Left ventricle myocardium inferior (tissue), 1 donor: ENCODE measurements at regions not wholly inside any gene's neighbourhood (a gene's known extent, or its start where the extent isn't known, plus 50 kb on each side); places are given as distances from the start of the nearest gene placed in this dataset.

Experiments
- DNase-seq: peaks from one replicate; pipeline ENCODE4 v3.0.0-alpha.2; 2020
- H3K27ac ChIP-seq: fragments of 200-600 bp; replicated peaks from 2 replicates; pipeline ENCODE4 v1.8.0; 2021
- H3K27me3 ChIP-seq: fragments of 200-600 bp; 2 replicates; pipeline ENCODE4 v1.8.0; 2021; ENCODE audit warnings: low read depth
- H3K36me3 ChIP-seq: fragments of 200-600 bp; 2 replicates; pipeline ENCODE4 v1.8.0; 2021
- H3K4me1 ChIP-seq: fragments of 200-600 bp; 2 replicates; pipeline ENCODE4 v1.8.0; 2021
- H3K4me3 ChIP-seq: fragments of 200-600 bp; 2 replicates; pipeline ENCODE4 v1.8.0; 2021; ENCODE audit warnings: mild to moderate bottlenecking, moderate library complexity
- H3K9me3 ChIP-seq: fragments of 200-600 bp; replicated peaks from 2 replicates; pipeline ENCODE4 v1.8.0; 2021
- CTCF ChIP-seq: fragments of 200-600 bp; IDR thresholded peaks from 2 replicates; pipeline ENCODE4 v1.8.0; 2021; ENCODE audit warnings: antibody characterized with exemption, mild to moderate bottlenecking, borderline replicate concordance
- intact Hi-C: fragments of 100-400 bp; cut with micrococcal nuclease; formaldehyde crosslinking; loops from one replicate; pipeline ENCODE4 v1.11.0; 2022
- donor health status: DM: no; HTN: yes; CAD: no; lungs with severe emphysema.

DNA sequence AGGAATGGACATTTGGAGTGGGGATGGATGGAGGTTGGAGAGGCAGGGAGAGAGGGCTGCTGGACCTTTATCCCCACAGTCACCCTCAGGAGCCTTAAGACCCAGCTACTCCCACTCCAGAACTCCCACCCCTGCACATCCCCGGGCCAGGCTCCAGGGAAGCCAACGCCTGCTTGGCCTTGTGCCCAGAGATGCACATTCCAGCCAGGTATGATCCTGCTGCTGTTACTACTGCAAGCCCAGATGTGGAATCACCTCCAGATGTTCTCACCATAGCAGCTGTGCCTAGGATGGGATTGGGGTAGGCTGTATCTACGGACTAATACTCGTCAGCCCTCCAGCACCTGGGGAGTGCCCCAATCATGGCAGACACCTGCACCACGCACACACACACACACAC is 71.7 kb downstream of the ZFP36L2 start:
- DNase-seq = no peak

DNA sequence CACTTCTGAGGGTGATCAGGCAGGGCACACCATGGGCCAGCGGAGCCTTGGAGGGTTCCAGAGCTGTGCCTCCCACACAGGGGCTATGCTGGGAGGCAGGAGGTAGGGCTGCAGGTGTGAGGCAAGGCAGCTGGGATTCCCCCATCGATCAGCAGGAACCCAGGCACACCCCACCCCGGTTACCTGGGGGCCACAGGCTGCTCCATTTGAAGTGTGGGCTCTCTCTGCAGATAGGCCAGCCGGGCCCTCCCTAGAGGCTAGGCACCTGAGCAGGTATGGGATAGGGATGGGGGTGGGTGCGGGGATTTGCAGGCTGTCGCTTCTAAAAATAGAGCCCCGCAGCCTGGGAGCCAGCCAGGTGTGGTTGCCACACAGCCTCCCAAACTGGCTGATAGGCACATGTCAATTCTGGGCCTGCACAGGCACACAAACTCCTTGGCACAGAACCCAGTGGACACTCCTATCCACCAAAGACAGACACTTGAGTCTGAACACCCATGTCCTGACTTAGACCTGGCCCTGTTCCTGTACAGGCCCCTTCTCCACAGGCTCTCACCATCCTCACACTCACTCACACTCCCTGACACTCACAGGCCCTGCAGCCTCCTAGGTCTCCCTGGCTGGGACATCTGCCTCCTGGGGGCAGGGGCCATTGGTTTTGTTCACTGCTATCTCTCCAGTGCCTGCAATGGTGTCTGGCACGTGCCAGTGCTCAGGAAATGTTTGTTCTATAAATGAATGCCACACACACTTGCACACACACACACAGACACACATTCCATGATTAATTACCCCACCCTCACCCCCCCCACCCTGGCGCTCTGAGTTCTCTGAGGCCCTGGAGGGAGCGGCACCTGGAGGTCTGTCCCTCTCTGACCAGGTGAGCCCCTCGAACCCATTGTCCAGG is 73.4 kb downstream of the ZFP36L2 start:
- peak; percentile 67 for DNase-seq
- TF ChIP-seq CTCF = no peak
- peak overlapping the region; percentile 59 for H3K27ac ChIP-seq

More for the DNA sequence above, 71.7 kb downstream of the ZFP36L2 start:
- no peak for TF ChIP-seq CTCF
- H3K9me3 ChIP-seq = no peaks in the 10 kb centered on the region
- H3K27ac ChIP-seq = no peak overlapping the region
- H3K27me3 ChIP-seq = no peaks in the 10 kb centered on the region
- H3K36me3 ChIP-seq = no peaks in the 10 kb centered on the region
- H3K4me3 ChIP-seq = no peak overlapping the region
- peaks cover 44% of the 10 kb centered on the region for H3K4me1 ChIP-seq
- intact Hi-C loops = no loop called here

GRCh38 chr2:43152186-43152585 is 74.2 kb downstream of the ZFP36L2 start:
- Histone ChIP-seq H3K9me3 (no peaks in the 10 kb centered on the region), H3K4me1 (peaks cover 19% of the 10 kb centered on the region), H3K27ac (peak overlapping the region; percentile 59), H3K36me3 (no peaks in the 10 kb centered on the region), H3K27me3 (no peaks in the 10 kb centered on the region), H3K4me3 (no peak overlapping the region)
- intact Hi-C loops = no loop called here
- no peak for TF ChIP-seq CTCF
- DNase-seq = no peak

More for the DNA sequence above, 73.4 kb downstream of the ZFP36L2 start:
- Histone ChIP-seq H3K4me3 (no peak overlapping the region), H3K36me3 (no peaks in the 10 kb centered on the region), H3K4me1 (peaks cover 27% of the 10 kb centered on the region), H3K27me3 (no peaks in the 10 kb centered on the region), H3K9me3 (no peaks in the 10 kb centered on the region)
- intact Hi-C loops = no loop called here

DNA sequence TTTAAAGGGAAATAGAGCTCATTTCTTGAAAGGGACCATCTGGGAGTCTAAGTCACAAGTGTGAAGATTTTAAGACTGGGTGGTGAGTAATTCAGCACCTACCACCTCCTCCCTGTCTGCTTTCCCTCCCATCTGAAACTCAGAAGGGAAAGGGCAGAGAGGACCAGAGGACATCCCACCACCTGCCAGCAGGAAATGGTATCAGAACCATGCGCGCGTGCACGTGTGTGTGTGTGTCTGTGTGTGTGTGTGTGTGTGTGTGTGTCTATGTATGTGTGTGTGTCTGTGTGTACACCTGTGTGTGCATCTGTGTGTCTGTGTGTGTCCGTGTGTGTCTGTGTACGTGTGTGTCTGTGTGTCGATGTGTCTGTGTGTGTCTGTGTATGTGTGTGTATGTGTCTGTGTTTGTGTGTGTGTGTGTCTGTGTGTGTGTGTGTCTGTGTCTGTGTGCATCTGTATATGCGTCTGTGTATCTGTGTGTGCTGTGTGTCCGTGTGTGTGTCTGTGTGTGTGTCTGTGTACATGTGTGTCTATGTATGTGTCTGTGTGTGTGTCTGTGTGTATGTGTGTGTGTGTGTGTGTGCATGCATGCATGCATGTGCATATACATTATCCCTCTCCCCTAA is 76.8 kb downstream of the ZFP36L2 start:
- intact Hi-C loops = no loop called here
- DNase-seq = no peak

GRCh38 chr2:43146083-43146482 is 80.3 kb downstream of the ZFP36L2 start:
- Histone ChIP-seq H3K27me3 (no peaks in the 10 kb centered on the region), H3K4me1 (peaks cover 12% of the 10 kb centered on the region), H3K4me3 (no peak overlapping the region), H3K27ac (no peak overlapping the region), H3K9me3 (no peaks in the 10 kb centered on the region), H3K36me3 (no peaks in the 10 kb centered on the region)
- TF ChIP-seq CTCF = peak; percentile 9
- DNase-seq = no peak
- intact Hi-C loops = no loop called here

More for the DNA sequence above, 76.8 kb downstream of the ZFP36L2 start:
- Histone ChIP-seq H3K27ac (no peak overlapping the region), H3K4me3 (no peak overlapping the region), H3K36me3 (no peaks in the 10 kb centered on the region), H3K9me3 (no peaks in the 10 kb centered on the region), H3K27me3 (no peaks in the 10 kb centered on the region), H3K4me1 (peaks cover 31% of the 10 kb centered on the region)
- TF ChIP-seq CTCF = no peak
